Astrocyte of the spinal cord (primary cell): ENCODE measurements at regions not wholly inside any gene's neighbourhood (a gene's known extent, or its start where the extent isn't known, plus 50 kb on each side); places are given as distances from the start of the nearest gene placed in this dataset.

ENCODE experiments used
- DNase-seq: peaks from one replicate; pipeline ENCODE4 v3.0.0; 2011; ENCODE audit warnings: low read depth, low spot score
- H3K4me3 ChIP-seq: 2 replicates; pipeline ENCODE4 v1.5.1; 2011; ENCODE audit warnings: low read depth, mild to moderate bottlenecking, low read length, moderate library complexity
- CTCF ChIP-seq: IDR thresholded peaks from 2 replicates; pipeline ENCODE4 v1.5.1; 2012; ENCODE audit warnings: low read depth, mild to moderate bottlenecking, low read length, inconsistent platforms
- in situ Hi-C: cut with HindIII; loops from 2 replicates; pipeline ENCODE4 v1.10.0; 2017; ENCODE audit warnings: low sequenced_read_pairs

GRCh38 chr1:98493469-98493868 lies 168.1 kb upstream of the SNX7 start:
- in situ Hi-C loops, result no loop called here
- no peak for DNase-seq
- no peak overlapping the region for H3K4me3 ChIP-seq
- TF ChIP-seq CTCF, result no peak

- no peak for DNase-seq
- in situ Hi-C loops, result no loop called here
- H3K4me3 ChIP-seq, result no peak overlapping the region
- no peak for TF ChIP-seq CTCF
These were observed 171.4 kb upstream of the SNX7 start for GRCh38 chr1:98490099-98490498.

- in situ Hi-C loops, result no loop called here
- no peak overlapping the region for H3K4me3 ChIP-seq
- no peak for TF ChIP-seq CTCF
- DNase-seq, result no peak
These were observed 173.9 kb upstream of the SNX7 start for GRCh38 chr1:98487620-98488019.

- no peak for DNase-seq
- in situ Hi-C loops, result no loop called here
- no peak for TF ChIP-seq CTCF
- no peak overlapping the region for H3K4me3 ChIP-seq
These were observed 178.9 kb upstream of the SNX7 start for GRCh38 chr1:98482611-98483010.

- in situ Hi-C loops, result no loop called here
- TF ChIP-seq CTCF, result no peak
- H3K4me3 ChIP-seq, result no peak overlapping the region
- DNase-seq, result no peak
These were observed 181.2 kb upstream of the SNX7 start for GRCh38 chr1:98480271-98480670.

GRCh38 chr1:98478121-98478520 lies 183.4 kb upstream of the SNX7 start:
- in situ Hi-C loops, result no loop called here
- DNase-seq, result no peak
- no peak overlapping the region for H3K4me3 ChIP-seq
- no peak for TF ChIP-seq CTCF

- DNase-seq, result no peak
- in situ Hi-C loops, result no loop called here
- no peak overlapping the region for H3K4me3 ChIP-seq
- no peak for TF ChIP-seq CTCF
These were observed 188.6 kb upstream of the SNX7 start for GRCh38 chr1:98472878-98473277.
